SH-SY5Y (cell line): ENCODE measurements at regions not wholly inside any gene's neighbourhood (a gene's known extent, or its start where the extent isn't known, plus 50 kb on each side); places are given as distances from the start of the nearest gene placed in this dataset.

Experiments
- GATA2 ChIP-seq: IDR thresholded peaks from 2 replicates; pipeline ENCODE4 v1.6.1; 2011; ENCODE audit warnings: mild to moderate bottlenecking, low read depth, low read length
- GATA3 ChIP-seq: IDR thresholded peaks from 2 replicates; pipeline ENCODE4 v1.6.1; 2011; ENCODE audit warnings: low read depth, mild to moderate bottlenecking, low read length, moderate library complexity

DNA sequence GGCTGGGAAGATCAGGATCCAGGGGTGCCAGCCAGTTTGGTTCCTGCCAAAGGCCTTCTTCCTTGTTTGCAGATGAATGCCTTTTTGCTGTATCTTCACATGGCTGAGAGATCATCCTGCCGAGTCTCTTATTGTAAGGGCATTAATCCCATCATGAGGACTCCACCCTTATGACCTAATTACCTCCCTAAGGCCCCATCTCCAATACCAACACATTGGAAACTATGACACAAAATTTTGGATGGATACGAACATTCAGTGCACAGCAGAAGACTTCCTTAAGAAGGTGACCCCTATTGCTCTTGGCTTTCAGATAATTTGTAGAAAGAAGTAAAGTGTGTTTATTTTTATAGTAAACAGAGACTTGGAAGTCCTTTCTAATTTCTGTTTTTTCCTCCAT is 1164.7 kb upstream of the CDH8 start:
- TF ChIP-seq GATA3 (no peak), GATA2 (no peak)

GRCh38 chr16:63195336-63195735 is 1159.1 kb upstream of the CDH8 start:
- no peak for TF ChIP-seq GATA3
- no peak for TF ChIP-seq GATA2

DNA sequence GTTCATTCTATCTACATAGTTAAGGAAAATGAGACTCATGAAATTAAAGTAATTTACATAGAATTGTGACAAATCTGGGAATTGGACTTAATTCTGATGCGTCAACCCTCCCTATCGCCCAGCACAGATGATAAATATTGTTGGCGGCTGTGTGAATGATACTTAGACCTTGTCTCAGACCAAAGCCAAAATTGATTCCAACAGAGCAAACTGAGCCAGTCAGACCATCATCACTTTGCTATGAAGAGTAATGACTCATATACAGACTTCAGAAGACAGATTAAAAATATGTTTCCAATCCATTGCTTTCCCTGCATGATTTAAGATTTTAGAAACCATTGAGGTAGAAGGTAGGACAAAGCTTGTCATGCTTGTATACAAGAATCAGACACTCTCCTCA is 1156.7 kb upstream of the CDH8 start:
- no peak for TF ChIP-seq GATA2
- TF ChIP-seq GATA3, result no peak

GRCh38 chr16:63188086-63188771 is 1152.0 kb upstream of the CDH8 start:
- TF ChIP-seq GATA2, result no peak
- TF ChIP-seq GATA3, result no peak

GRCh38 chr16:63187638-63188037 is 1151.4 kb upstream of the CDH8 start:
- no peak for TF ChIP-seq GATA3
- TF ChIP-seq GATA2, result no peak

- TF ChIP-seq GATA2 (no peak), GATA3 (no peak)
Measured at GRCh38 chr16:63185235-63185780, 1149.1 kb upstream of the CDH8 start.

GRCh38 chr16:63183743-63184142 is 1147.5 kb upstream of the CDH8 start:
- TF ChIP-seq GATA2 (no peak), GATA3 (no peak)

DNA sequence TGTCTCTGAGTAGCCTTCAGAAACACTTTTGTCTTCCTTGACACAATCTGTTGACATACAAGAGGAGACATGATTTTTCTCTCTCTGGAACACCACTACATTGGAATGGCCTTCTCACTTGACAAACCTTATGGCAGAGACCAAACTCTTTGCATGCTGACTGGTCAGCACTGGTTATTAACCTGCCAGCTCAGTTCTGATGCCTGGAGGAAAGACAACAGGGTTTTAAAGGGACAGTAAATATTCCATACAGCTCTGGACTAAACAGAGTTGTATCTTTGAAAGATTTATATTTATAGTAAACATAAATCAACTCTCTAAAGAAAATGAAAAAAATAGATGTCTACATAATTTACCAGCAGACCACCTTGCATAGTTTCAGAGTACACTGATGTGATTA is 1139.1 kb upstream of the CDH8 start:
- no peak for TF ChIP-seq GATA2
- TF ChIP-seq GATA3, result no peak

DNA sequence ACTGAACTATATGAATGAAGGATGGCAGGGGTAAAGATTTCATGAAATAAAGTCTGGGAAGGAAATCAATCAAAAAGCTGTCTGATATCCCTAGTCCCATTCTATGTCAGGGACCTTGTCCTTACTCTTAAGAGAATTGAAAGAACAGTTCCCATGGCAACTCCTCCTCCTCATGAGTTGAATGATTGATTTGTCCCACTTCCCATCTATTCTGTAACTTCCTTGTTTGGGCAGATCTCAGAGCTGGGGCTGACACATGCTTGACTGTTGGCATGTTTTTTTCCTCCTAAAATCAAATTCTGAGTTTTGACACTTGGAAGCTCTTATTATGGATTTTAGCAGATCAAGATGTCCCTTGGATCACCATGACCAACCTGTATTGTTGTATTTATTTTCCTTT is 1138.6 kb upstream of the CDH8 start:
- no peak for TF ChIP-seq GATA3
- no peak for TF ChIP-seq GATA2

GRCh38 chr16:63171545-63171944 is 1135.3 kb upstream of the CDH8 start:
- TF ChIP-seq GATA2 (no peak), GATA3 (no peak)

DNA sequence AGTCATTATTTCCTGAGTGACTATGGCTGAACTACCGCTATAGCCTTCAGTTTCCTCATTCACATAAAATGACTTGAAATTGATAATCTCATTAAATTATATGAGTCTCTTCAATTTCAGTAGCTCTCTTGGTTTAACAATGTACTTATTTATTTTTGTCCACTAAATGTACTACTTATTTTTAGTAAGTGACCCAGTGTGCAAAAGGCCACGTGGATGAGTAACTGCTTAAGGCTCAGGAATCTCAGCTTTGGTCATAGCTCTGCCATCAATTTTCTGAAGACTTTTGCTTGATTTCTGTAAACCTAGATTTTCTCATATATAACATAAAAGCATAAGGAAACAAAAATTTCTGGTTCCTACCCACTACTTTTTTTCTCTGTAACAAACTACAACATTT is 1132.9 kb upstream of the CDH8 start:
- TF ChIP-seq GATA3 (no peak), GATA2 (no peak)

DNA sequence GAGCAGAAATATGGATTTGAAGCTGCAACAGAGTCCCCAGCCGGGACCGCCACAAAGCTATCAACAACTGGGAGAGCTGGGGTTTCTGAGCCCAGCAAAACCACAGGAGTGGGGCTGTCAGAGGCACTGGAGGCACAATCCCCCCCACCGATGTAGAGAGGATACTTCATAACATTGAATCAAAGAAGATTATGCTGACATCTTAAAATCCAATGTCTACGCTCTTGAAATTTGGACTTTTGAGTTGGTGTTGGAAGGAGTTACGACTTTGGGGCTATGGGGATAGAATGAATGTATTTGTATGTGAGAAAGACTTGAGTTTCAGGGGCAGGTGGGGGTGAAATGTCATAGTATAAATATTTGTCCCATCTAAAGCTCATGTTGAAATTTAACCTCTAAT is 1121.6 kb upstream of the CDH8 start:
- no peak for TF ChIP-seq GATA3
- TF ChIP-seq GATA2, result no peak

GRCh38 chr16:63146251-63146650 is 1110.0 kb upstream of the CDH8 start:
- no peak for TF ChIP-seq GATA2
- no peak for TF ChIP-seq GATA3

- no peak for TF ChIP-seq GATA3
Measured at GRCh38 chr16:63145411-63145810, 1109.2 kb upstream of the CDH8 start.

- TF ChIP-seq GATA3 (no peak), GATA2 (no peak)
Measured at GRCh38 chr16:63135069-63135468, 1098.8 kb upstream of the CDH8 start.

DNA sequence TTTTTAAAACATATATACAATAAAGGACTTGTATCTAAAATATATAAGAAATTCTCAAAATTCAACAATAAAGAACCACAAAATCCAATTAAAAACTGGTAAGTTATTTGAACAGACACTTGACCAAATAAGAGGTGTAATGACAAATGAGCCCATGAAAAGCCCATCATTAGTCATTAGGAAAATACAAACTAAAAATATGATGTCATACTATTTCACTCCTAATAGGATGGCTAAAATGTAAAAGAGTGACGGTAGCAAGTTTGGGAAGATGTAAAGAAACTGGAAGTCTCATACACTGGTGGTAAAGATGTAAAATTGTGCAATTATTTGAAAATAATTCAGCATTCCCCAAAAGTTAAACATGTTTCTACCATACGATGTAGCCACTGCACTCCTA is 1095.3 kb upstream of the CDH8 start:
- TF ChIP-seq GATA2, result no peak
- TF ChIP-seq GATA3, result no peak
